IMR-90 (cell line): ENCODE measurements at regions not wholly inside any gene's neighbourhood (a gene's known extent, or its start where the extent isn't known, plus 50 kb on each side); places are given as distances from the start of the nearest gene placed in this dataset.

ENCODE experiments used
- ATAC-seq: fragments of 200-7000 bp; cut with Tn5 transposase; 2 replicates; pipeline ENCODE4 v1.9.1; 2020; ENCODE audit warnings: low read depth, mild to moderate bottlenecking, moderate library complexity
- BruUV-seq: library from RNA; stranded (reverse); fragments of 400-500 nt; replicated peaks from 2 replicates; lab custom pipeline; 2021; lab: Mats Ljungman, UMichigan
- CTCF ChIA-PET: fragments of 300-600 bp; formaldehyde crosslinking; extraction: SDS; loops from one replicate; lab custom pipeline; 2021; ENCODE audit warnings: antibody characterized with exemption; lab: Yijun Ruan, JAX
- POLR2A ChIA-PET: fragments of 300-600 bp; sonication (Branson Sonifier 250); formaldehyde crosslinking; loops from one replicate; lab custom pipeline; 2022; ENCODE audit warnings: antibody characterized with exemption; ENCODE audit not compliant: unreplicated experiment; lab: Charles Lee
- DNase-seq: peaks from one replicate; pipeline ENCODE4 v3.0.0; 2013
- H2AFZ ChIP-seq: replicated peaks from 2 replicates; pipeline ENCODE3; 2013; ENCODE audit warnings: low read length, mild to moderate bottlenecking; ENCODE audit not compliant: poor library complexity
- H2AK5ac ChIP-seq: 2 replicates; pipeline ENCODE4 v1.6.1; 2013; ENCODE audit warnings: low read depth, low read length, inconsistent platforms
- H2AK9ac ChIP-seq: replicated peaks from 2 replicates; pipeline ENCODE3; 2013; ENCODE audit warnings: mild to moderate bottlenecking, low read depth, low read length, moderate library complexity; ENCODE audit not compliant: poor library complexity
- H2BK120ac ChIP-seq: 2 replicates; pipeline ENCODE4 v1.6.1; 2013; ENCODE audit warnings: low read depth, low read length, inconsistent platforms
- H2BK15ac ChIP-seq: 3 replicates; pipeline ENCODE4 v1.6.1; 2013; ENCODE audit warnings: low read depth, low read length, inconsistent platforms
- H2BK20ac ChIP-seq: 2 replicates; pipeline ENCODE4 v1.6.1; 2013; ENCODE audit warnings: low read depth, mild to moderate bottlenecking, inconsistent platforms, low read length, moderate library complexity
- H2BK5ac ChIP-seq: 2 replicates; pipeline ENCODE4 v1.6.1; 2013; ENCODE audit warnings: mild to moderate bottlenecking, low read depth, low read length, inconsistent platforms; ENCODE audit not compliant: poor library complexity, severe bottlenecking
- H3K14ac ChIP-seq: replicated peaks from 2 replicates; pipeline ENCODE4 v1.6.1; 2013; ENCODE audit warnings: low read depth, low read length, inconsistent platforms
- H3K18ac ChIP-seq: 2 replicates; pipeline ENCODE4 v1.6.1; 2013; ENCODE audit warnings: low read depth, low read length, control low read depth
- H3K23ac ChIP-seq: 2 replicates; pipeline ENCODE4 v1.6.1; 2013; ENCODE audit warnings: low read depth, low read length, inconsistent platforms
- H3K27ac ChIP-seq: 2 replicates; pipeline ENCODE4 v1.5.1; 2013; ENCODE audit warnings: mild to moderate bottlenecking, control low read depth, low read length; ENCODE audit not compliant: insufficient read depth
- H3K27me3 ChIP-seq: 2 replicates; pipeline ENCODE4 v1.6.1; 2013; ENCODE audit warnings: low read length; ENCODE audit not compliant: control insufficient read depth, insufficient read depth
- H3K36me3 ChIP-seq: 2 replicates; pipeline ENCODE4 v1.6.1; 2013; ENCODE audit warnings: low read length, mixed read lengths; ENCODE audit not compliant: control insufficient read depth, insufficient read depth
- H3K4ac ChIP-seq: 2 replicates; pipeline ENCODE4 v1.6.1; 2013; ENCODE audit warnings: low read depth, low read length, inconsistent platforms
- H3K4me1 ChIP-seq: 2 replicates; pipeline ENCODE4 v1.6.1; 2013; ENCODE audit warnings: low read length, mixed read lengths; ENCODE audit not compliant: control insufficient read depth, insufficient read depth
- H3K4me2 ChIP-seq: 2 replicates; pipeline ENCODE4 v1.6.1; 2013; ENCODE audit warnings: low read depth, mild to moderate bottlenecking, control low read depth, low read length, moderate library complexity
- H3K4me3 ChIP-seq: 2 replicates; pipeline ENCODE4 v1.5.1; 2013; ENCODE audit warnings: low read depth, mild to moderate bottlenecking, control low read depth, low read length, moderate library complexity; ENCODE audit not compliant: insufficient read depth
- H3K56ac ChIP-seq: 2 replicates; pipeline ENCODE4 v1.6.1; 2013; ENCODE audit warnings: low read length, inconsistent platforms; ENCODE audit not compliant: insufficient read depth; ENCODE audit errors: extremely low read depth
- H3K79me1 ChIP-seq, 2 experiments: 2 replicates each; pipeline ENCODE4 v1.6.1; 2013; ENCODE audit warnings: low read length in 2 of 2, inconsistent platforms in 1 of 2, low read depth in 1 of 2
- H3K9ac ChIP-seq: 2 replicates; pipeline ENCODE4 v1.6.1; 2013; ENCODE audit warnings: low read depth, low read length, control low read depth
- H3K9me1 ChIP-seq: 2 replicates; pipeline ENCODE4 v1.6.1; 2013; ENCODE audit warnings: low read length, inconsistent platforms; ENCODE audit not compliant: insufficient read depth
- H3K9me3 ChIP-seq: 2 replicates; pipeline ENCODE4 v1.6.1; 2013; ENCODE audit warnings: low read length; ENCODE audit not compliant: control insufficient read depth, insufficient read depth
- H4K20me1 ChIP-seq: 2 replicates; pipeline ENCODE4 v1.6.1; 2013; ENCODE audit warnings: low read length, inconsistent platforms; ENCODE audit not compliant: insufficient read depth
- H4K5ac ChIP-seq: 2 replicates; pipeline ENCODE4 v1.6.1; 2013; ENCODE audit warnings: mild to moderate bottlenecking, low read depth, low read length, control low read depth
- H4K8ac ChIP-seq, 2 experiments: 2 replicates each; pipeline ENCODE4 v1.6.1; 2013; ENCODE audit warnings: low read depth in 2 of 2, low read length in 2 of 2, control low read depth in 1 of 2, inconsistent platforms in 1 of 2
- H4K91ac ChIP-seq: 2 replicates; pipeline ENCODE4 v1.6.1; 2013; ENCODE audit warnings: low read depth, low read length, inconsistent platforms; ENCODE audit not compliant: insufficient read depth
- BHLHE40 ChIP-seq: fragments of 150-350 bp; IDR thresholded peaks from 2 replicates; pipeline ENCODE4 v1.6.1; 2016; ENCODE audit warnings: mild to moderate bottlenecking, low read depth, low read length
- CEBPB ChIP-seq: IDR thresholded peaks from 2 replicates; pipeline ENCODE4 v1.6.1; 2012; ENCODE audit warnings: low read depth, low read length, improper control_type of control experiment
- CHD1 ChIP-seq: IDR thresholded peaks from 2 replicates; pipeline ENCODE4 v1.6.1; 2012; ENCODE audit warnings: low read depth, low read length, improper control_type of control experiment
- CTCF ChIP-seq: conservative IDR thresholded peaks from 2 replicates; pipeline ENCODE4 v1.5.1; 2012; ENCODE audit warnings: mild to moderate bottlenecking, low read depth, low read length, improper control_type of control experiment
- FOS ChIP-seq: fragments of 150-350 bp; IDR thresholded peaks from 2 replicates; pipeline ENCODE4 v1.6.1; 2016; ENCODE audit warnings: low read depth, low read length
- MAFK ChIP-seq: IDR thresholded peaks from 2 replicates; pipeline ENCODE4 v1.6.1; 2012; ENCODE audit warnings: low read depth, low read length, improper control_type of control experiment
- MAZ ChIP-seq: IDR thresholded peaks from 2 replicates; pipeline ENCODE4 v1.6.1; 2012; ENCODE audit warnings: low read depth, mild to moderate bottlenecking, low read length, improper control_type of control experiment, moderate library complexity, borderline replicate concordance
- MXI1 ChIP-seq: IDR thresholded peaks from 2 replicates; pipeline ENCODE4 v1.6.1; 2012; ENCODE audit warnings: low read depth, mild to moderate bottlenecking, low read length, moderate library complexity, borderline replicate concordance
- NFE2L2 ChIP-seq: fragments of 150-350 bp; IDR thresholded peaks from 2 replicates; pipeline ENCODE4 v1.6.1; 2016; ENCODE audit warnings: low read depth, mild to moderate bottlenecking, low read length
- POLR2A ChIP-seq: IDR thresholded peaks from 2 replicates; pipeline ENCODE4 v1.6.1; 2012; ENCODE audit warnings: mild to moderate bottlenecking, low read depth, low read length
- RAD21 ChIP-seq: IDR thresholded peaks from 2 replicates; pipeline ENCODE4 v1.6.1; 2012; ENCODE audit warnings: low read length, improper control_type of control experiment
- RCOR1 ChIP-seq: IDR thresholded peaks from 2 replicates; pipeline ENCODE4 v1.6.1; 2012; ENCODE audit warnings: mild to moderate bottlenecking, low read length, improper control_type of control experiment; ENCODE audit not compliant: insufficient replicate concordance
- RFX5 ChIP-seq: IDR thresholded peaks from 2 replicates; pipeline ENCODE4 v1.8.0; 2012; ENCODE audit warnings: low read depth, mild to moderate bottlenecking, low read length, moderate library complexity
- SMC3 ChIP-seq: fragments of 150-350 bp; IDR thresholded peaks from 2 replicates; pipeline ENCODE4 v1.6.1; 2016; ENCODE audit warnings: low read depth, mild to moderate bottlenecking, antibody characterized with exemption, low read length, moderate library complexity
- USF2 ChIP-seq: fragments of 150-350 bp; IDR thresholded peaks from 2 replicates; pipeline ENCODE4 v1.6.1; 2017; ENCODE audit warnings: mild to moderate bottlenecking, antibody characterized with exemption, low read length, low read depth
- WGBS, 2 experiments: methylation state at CpG; one replicate each; pipeline versions ENCODE4 v1.1.5 to v1.1.7; 2013; ENCODE audit warnings: missing lambda C conversion rate in 2 of 2; ENCODE audit not compliant: insufficient read length in 1 of 2; ENCODE audit errors: extremely low coverage in 2 of 2; 5-methylcytosine and 5-hydroxymethylcytosine counted together
- dilution Hi-C: fragments of 300-500 bp; cut with HindIII; formaldehyde crosslinking; loops from one replicate; pipeline ENCODE4 v1.14.3; 2018; ENCODE audit warnings: low sequenced_read_pairs; ENCODE audit not compliant: unreplicated experiment
- in situ Hi-C: fragments of 300-500 bp; cut with MboI; formaldehyde crosslinking; loops from 3 replicates; pipeline ENCODE4 v1.14.3; 2019; ENCODE audit warnings: low sequenced_read_pairs, inconsistent platforms, mixed read lengths
- intact Hi-C: fragments of 100-400 bp; cut with micrococcal nuclease; formaldehyde crosslinking; loops from 2 replicates; pipeline ENCODE4 v1.10.0; 2022
- TF ChIP-seq, protein P1 (sequence below): fragments of 150-350 bp; IDR thresholded peaks from 2 replicates; pipeline ENCODE4 v1.6.1; 2016; ENCODE audit warnings: low read depth, mild to moderate bottlenecking, low read length, moderate library complexity, borderline replicate concordance

- no peak overlapping the region for H4K5ac ChIP-seq
- no peaks in the 10 kb centered on the region; the same call in 1 of the 2 replicates for H3K27me3 ChIP-seq
- no peak overlapping the region for H3K23ac ChIP-seq
- TF ChIP-seq, protein P1, sequence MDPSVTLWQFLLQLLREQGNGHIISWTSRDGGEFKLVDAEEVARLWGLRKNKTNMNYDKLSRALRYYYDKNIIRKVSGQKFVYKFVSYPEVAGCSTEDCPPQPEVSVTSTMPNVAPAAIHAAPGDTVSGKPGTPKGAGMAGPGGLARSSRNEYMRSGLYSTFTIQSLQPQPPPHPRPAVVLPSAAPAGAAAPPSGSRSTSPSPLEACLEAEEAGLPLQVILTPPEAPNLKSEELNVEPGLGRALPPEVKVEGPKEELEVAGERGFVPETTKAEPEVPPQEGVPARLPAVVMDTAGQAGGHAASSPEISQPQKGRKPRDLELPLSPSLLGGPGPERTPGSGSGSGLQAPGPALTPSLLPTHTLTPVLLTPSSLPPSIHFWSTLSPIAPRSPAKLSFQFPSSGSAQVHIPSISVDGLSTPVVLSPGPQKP: no peak
- TF ChIP-seq FOS: no peak
- TF ChIP-seq CEBPB: no peak
- TF ChIP-seq SMC3: no peak
- TF ChIP-seq RFX5: no peak
- TF ChIP-seq USF2: no peak
- no peak for TF ChIP-seq MAZ
- TF ChIP-seq BHLHE40: no peak
- no peak for TF ChIP-seq POLR2A
- no peak for TF ChIP-seq RCOR1
- no peak for TF ChIP-seq RAD21
- TF ChIP-seq CHD1: no peak
- TF ChIP-seq MXI1: no peak
- no peak for TF ChIP-seq NFE2L2
- no peak for TF ChIP-seq CTCF
- no peak for TF ChIP-seq MAFK
- no peak overlapping the region for H2AFZ ChIP-seq
- no peak overlapping the region for H4K8ac ChIP-seq
- no peaks in the 10 kb centered on the region for H3K9me1 ChIP-seq
- no peak overlapping the region for H4K91ac ChIP-seq
- DNase-seq (no peak), ATAC-seq (no peak)
- no peaks in the 10 kb centered on the region for H3K9me3 ChIP-seq
- BruUV-seq: no TSS peak
- H2AK9ac ChIP-seq: no peak overlapping the region
- no peak overlapping the region for H2BK120ac ChIP-seq
- no peak overlapping the region for H3K4me3 ChIP-seq
- H3K4me1 ChIP-seq: no peaks in the 10 kb centered on the region
- H2BK15ac ChIP-seq: no peak overlapping the region
- no peak overlapping the region for H3K14ac ChIP-seq
- intact Hi-C loops: no loop called here
- CTCF ChIA-PET: no interaction called here
- dilution Hi-C loops: no loop called here
- H3K79me1 ChIP-seq: no peaks in the 10 kb centered on the region
- in situ Hi-C loops: no loop called here
- no peak overlapping the region for H3K4me2 ChIP-seq
- H4K20me1 ChIP-seq: no peaks in the 10 kb centered on the region
- H3K36me3 ChIP-seq: no peaks in the 10 kb centered on the region
- no peak overlapping the region for H2BK20ac ChIP-seq
- no peak overlapping the region for H2AK5ac ChIP-seq
- H3K4ac ChIP-seq: no peak overlapping the region
- H3K56ac ChIP-seq: no peak overlapping the region
- H3K18ac ChIP-seq: no peak overlapping the region
- 86% methylated on average over 1 of the region's 2 CpGs; no CpG with 5 or more reads in 1 of the 2 experiments for WGBS, 2 experiments
- no peak overlapping the region for H2BK5ac ChIP-seq
- H3K9ac ChIP-seq: no peak overlapping the region
- POLR2A ChIA-PET: no interaction called here
- H3K27ac ChIP-seq: no peak overlapping the region
Observed at GRCh38 chr6:40725390-40725789, 138.2 kb upstream of the LRFN2 start.
